Transverse colon (tissue), 4 donors: ENCODE measurements at regions not wholly inside any gene's neighbourhood (a gene's known extent, or its start where the extent isn't known, plus 50 kb on each side); places are given as distances from the start of the nearest gene placed in this dataset.

Experiments
- POLR2A ChIP-seq: fragments of 450-650 bp; IDR thresholded peaks from one replicate; pipeline ENCODE4 v1.6.1; 2016; ENCODE audit warnings: antibody characterized with exemption, mild to moderate bottlenecking, moderate library complexity
- POLR2AphosphoS5 ChIP-seq, 3 donors: sonication (generic); formaldehyde crosslinking; IDR thresholded peaks; one replicate each; pipeline ENCODE4 v1.6.1; 2016; ENCODE audit warnings: antibody characterized with exemption in 3 of 3
- TF ChIP-seq, protein P1 (sequence below), 5 experiments: fragments of 200-600 bp in 3 of 5; fragments of 450-650 bp in 2 of 5; sonication (generic) in 3 of 5; IDR thresholded peaks; 1 replicate in 2 of 5; 2 replicates in 3 of 5; pipeline ENCODE4 v1.5.1; 2016 to 2017; ENCODE audit warnings: antibody characterized with exemption in 5 of 5, inconsistent platforms in 3 of 5, mild to moderate bottlenecking in 2 of 5, moderate library complexity in 1 of 5

DNA sequence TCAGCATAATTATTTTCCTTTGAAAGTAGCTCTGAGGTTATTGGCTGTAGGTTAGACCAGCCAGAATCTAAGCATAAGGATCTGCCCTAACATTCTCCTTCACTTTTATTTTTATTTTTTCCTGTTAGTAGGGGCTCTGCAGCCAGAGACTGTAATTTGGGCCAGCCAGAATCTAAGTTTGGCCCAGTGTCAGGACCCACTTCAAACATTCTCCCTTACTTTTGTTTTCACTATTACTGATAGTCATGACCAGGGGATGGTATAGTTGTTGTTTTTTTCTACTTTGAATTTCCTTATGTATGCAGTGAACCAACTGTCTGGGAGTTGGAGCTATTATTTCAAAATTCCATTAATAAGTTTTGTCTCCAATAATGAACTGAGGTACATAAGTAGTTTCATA lies 121.0 kb upstream of the MBNL1 start:
- TF ChIP-seq, protein P1, sequence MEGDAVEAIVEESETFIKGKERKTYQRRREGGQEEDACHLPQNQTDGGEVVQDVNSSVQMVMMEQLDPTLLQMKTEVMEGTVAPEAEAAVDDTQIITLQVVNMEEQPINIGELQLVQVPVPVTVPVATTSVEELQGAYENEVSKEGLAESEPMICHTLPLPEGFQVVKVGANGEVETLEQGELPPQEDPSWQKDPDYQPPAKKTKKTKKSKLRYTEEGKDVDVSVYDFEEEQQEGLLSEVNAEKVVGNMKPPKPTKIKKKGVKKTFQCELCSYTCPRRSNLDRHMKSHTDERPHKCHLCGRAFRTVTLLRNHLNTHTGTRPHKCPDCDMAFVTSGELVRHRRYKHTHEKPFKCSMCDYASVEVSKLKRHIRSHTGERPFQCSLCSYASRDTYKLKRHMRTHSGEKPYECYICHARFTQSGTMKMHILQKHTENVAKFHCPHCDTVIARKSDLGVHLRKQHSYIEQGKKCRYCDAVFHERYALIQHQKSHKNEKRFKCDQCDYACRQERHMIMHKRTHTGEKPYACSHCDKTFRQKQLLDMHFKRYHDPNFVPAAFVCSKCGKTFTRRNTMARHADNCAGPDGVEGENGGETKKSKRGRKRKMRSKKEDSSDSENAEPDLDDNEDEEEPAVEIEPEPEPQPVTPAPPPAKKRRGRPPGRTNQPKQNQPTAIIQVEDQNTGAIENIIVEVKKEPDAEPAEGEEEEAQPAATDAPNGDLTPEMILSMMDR (IDR thresholded peaks at IDR 0.05) = no peak
- TF ChIP-seq POLR2AphosphoS5 (IDR thresholded peaks at IDR 0.05) = no peak
- TF ChIP-seq POLR2A = no peak
